IPS-18a (cell line): ENCODE measurements at regions not wholly inside any gene's neighbourhood (a gene's known extent, or its start where the extent isn't known, plus 50 kb on each side); places are given as distances from the start of the nearest gene placed in this dataset.

Experiments used
- H3K27ac ChIP-seq: one replicate; pipeline ENCODE4 v1.5.1; 2013; ENCODE audit warnings: low read length
- H3K27me3 ChIP-seq: one replicate; pipeline ENCODE4 v1.6.1; 2013; ENCODE audit warnings: mild to moderate bottlenecking, low read length; ENCODE audit not compliant: control insufficient read depth, insufficient read depth
- H3K36me3 ChIP-seq: one replicate; pipeline ENCODE4 v1.6.1; 2013; ENCODE audit warnings: low read depth, low read length; ENCODE audit not compliant: control insufficient read depth
- H3K4me1 ChIP-seq: one replicate; pipeline ENCODE4 v1.6.1; 2013; ENCODE audit warnings: low read depth, low read length; ENCODE audit not compliant: control insufficient read depth
- H3K4me3 ChIP-seq: one replicate; pipeline ENCODE4 v1.5.1; 2013; ENCODE audit warnings: low read length
- H3K9ac ChIP-seq: one replicate; pipeline ENCODE4 v1.6.1; 2013; ENCODE audit warnings: mild to moderate bottlenecking, low read length, moderate library complexity
- H3K9me3 ChIP-seq: one replicate; pipeline ENCODE4 v1.6.1; 2013; ENCODE audit warnings: low read depth, low read length; ENCODE audit not compliant: control insufficient read depth

DNA sequence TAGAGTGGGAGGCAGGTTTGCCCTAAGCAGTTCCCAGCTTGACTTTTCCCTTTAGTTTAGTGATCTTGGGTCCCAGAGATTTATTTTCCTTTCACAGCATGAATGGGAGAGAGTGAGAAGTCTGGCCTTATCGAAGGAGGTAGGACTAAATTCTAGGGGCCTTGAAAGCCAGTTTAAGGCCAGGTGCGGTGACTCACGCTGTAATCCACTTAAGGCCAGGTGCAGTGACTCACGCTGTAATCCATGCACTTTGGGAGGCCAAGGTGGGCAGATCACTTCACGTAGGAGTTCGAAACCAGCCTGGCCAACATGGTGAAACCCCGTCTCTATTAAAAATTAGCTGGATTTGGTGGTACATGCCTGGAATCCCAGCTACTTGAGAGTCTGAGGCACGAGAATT is 392.2 kb downstream of the ACTR3B start:
- Histone ChIP-seq H3K27ac (no peak overlapping the region), H3K4me1 (no peaks in the 10 kb centered on the region)

DNA sequence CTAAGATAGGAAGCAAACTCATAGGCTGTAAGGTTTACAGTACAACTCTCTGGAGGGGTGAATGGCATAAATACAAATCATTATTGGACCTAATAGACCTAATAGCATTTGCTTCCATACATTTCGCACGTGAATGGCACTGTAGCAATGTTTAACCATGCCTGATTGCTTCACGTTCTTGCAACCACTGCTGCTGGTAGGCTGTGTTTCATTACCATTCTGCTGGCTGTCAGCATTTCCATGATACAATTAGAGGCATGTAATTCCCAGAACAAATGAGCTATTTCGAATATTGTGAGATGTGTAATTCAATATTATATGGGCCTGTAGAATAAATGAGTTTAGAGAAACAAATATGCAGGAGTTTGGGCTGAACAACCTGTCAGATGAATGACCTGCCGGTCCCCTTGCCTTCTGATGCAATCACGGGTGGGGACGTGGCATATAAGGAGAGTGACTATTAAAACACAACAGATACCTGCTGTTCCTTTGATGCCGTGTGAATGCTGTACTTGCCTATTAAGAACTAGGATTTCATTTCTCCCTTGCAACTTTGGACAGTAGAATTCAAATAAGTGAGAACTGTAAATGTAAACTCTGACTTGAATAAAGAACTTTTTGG is 393.4 kb downstream of the ACTR3B start:
- H3K9me3 ChIP-seq: no peaks in the 10 kb centered on the region
- no peak overlapping the region for H3K9ac ChIP-seq
- no peaks in the 10 kb centered on the region for H3K36me3 ChIP-seq
- H3K27ac ChIP-seq: no peak overlapping the region
- no peaks in the 10 kb centered on the region for H3K27me3 ChIP-seq
- peaks cover 6% of the 10 kb centered on the region for H3K4me1 ChIP-seq
- no peak overlapping the region for H3K4me3 ChIP-seq

More for the DNA sequence above, 392.2 kb downstream of the ACTR3B start:
- Histone ChIP-seq H3K9ac (no peak overlapping the region), H3K9me3 (no peaks in the 10 kb centered on the region), H3K36me3 (no peaks in the 10 kb centered on the region), H3K27me3 (no peaks in the 10 kb centered on the region), H3K4me3 (no peak overlapping the region)

DNA sequence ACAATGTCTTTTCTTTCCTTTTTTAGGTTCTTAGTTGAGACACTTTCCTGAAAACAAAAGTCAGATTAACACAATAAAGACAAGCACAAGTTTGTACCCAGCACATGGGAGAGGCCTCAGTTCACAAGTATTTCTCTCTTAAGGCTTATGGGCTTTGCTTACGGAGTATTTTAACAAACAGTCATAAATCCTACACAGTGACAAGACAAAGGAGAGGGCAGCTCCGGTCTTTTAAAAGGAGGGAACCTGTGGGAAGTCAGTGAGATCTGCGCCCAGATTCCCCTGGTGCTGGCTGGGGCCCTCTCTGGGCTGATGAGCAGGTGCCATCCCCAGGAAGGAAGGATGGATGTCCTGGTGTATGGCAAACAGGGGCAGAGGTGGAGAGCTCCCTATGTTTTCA is 398.6 kb downstream of the ACTR3B start:
- no peak overlapping the region for H3K9ac ChIP-seq
- no peak overlapping the region for H3K4me3 ChIP-seq
- no peaks in the 10 kb centered on the region for H3K36me3 ChIP-seq
- H3K27ac ChIP-seq: no peak overlapping the region
- peaks cover 13% of the 10 kb centered on the region for H3K4me1 ChIP-seq
- no peaks in the 10 kb centered on the region for H3K27me3 ChIP-seq
- no peaks in the 10 kb centered on the region for H3K9me3 ChIP-seq

DNA sequence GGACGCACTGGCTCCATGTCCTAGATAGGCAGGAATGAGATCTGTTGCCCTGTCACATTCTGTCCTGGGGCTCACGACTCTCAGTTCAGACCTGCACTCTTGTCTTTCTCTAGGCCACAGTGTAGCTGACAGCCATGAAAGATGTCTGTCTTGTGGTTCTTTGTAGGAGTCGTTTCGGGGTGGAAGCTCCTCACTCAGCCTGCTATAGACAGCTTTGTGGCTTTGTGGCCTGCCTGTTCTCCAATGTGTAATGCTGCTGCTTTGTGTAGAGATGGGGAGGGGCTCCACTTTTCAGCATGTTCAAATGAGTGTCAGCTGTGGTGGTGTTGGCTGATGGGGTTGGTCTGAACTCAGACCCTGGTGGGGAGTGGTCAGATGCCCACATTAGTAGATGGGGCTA is 410.7 kb downstream of the ACTR3B start:
- Histone ChIP-seq H3K9ac (no peak overlapping the region), H3K9me3 (no peaks in the 10 kb centered on the region), H3K4me1 (no peaks in the 10 kb centered on the region), H3K27me3 (no peaks in the 10 kb centered on the region), H3K36me3 (no peaks in the 10 kb centered on the region), H3K4me3 (no peak overlapping the region), H3K27ac (no peak overlapping the region)

DNA sequence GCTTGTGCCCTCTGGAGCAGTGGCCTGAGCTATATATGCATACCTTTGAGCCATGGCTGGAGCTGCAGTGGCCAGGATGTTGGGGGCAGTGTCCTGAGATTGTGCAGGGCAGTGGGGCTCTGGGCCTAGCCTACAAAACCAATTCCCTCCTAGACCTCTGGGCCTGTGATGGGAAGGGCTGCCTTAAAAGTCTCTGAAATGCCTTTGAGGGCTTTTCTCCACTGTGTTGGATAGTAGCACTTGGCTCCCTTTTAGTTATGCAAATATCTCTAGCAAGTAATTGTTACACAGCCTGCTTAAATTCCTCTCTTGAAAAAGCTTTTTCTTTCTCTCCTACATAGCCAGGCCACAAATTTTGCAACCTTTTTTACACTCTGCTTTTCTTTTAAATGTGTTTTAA is 426.4 kb downstream of the ACTR3B start:
- Histone ChIP-seq H3K4me3 (no peak overlapping the region), H3K27ac (no peak overlapping the region), H3K9me3 (no peaks in the 10 kb centered on the region), H3K36me3 (no peaks in the 10 kb centered on the region), H3K27me3 (no peaks in the 10 kb centered on the region), H3K9ac (no peak overlapping the region), H3K4me1 (no peaks in the 10 kb centered on the region)

DNA sequence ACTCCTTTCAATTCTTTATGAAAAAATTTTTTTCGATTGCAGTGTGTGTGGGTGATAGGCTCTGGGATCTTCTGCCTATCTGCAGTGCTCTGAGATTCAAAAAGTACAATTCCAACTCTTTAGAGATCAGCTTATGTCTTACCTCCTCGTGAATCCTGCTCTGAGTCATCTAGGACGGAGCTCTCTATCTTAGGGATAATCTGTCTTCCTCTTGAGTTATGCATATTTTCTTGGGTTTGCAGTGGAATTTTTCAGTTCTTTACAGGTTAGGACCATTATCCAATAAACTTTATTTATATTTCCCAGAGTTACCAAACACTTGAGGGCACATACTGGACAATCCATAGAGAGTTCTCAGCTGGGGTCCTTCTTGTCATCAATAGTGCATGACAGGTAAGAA is 428.6 kb downstream of the ACTR3B start:
- Histone ChIP-seq H3K27ac (no peak overlapping the region), H3K27me3 (no peaks in the 10 kb centered on the region), H3K36me3 (no peaks in the 10 kb centered on the region), H3K4me3 (no peak overlapping the region), H3K9ac (no peak overlapping the region), H3K4me1 (no peaks in the 10 kb centered on the region), H3K9me3 (no peaks in the 10 kb centered on the region)

DNA sequence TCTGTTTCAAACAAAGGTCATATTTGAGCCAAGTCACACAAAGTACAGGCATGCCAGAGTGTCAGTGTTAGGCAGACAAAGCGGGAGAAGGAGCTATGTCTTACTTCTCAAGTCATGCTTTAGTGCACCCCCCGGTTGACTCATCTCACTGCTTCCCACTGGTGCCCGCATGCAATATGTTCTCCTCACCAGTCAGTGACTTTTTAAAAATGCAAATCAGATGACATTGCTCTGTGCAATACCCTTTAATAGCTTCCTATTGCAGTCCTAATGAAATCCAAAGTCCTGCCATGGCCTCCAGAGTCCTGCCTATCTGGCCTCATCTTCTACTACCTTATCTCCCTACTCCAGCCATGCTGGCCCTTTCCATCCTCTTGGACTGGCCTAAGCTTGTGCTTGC is 429.1 kb downstream of the ACTR3B start:
- Histone ChIP-seq H3K36me3 (no peaks in the 10 kb centered on the region), H3K27me3 (no peaks in the 10 kb centered on the region), H3K27ac (no peak overlapping the region), H3K9ac (no peak overlapping the region), H3K4me1 (no peaks in the 10 kb centered on the region), H3K9me3 (no peaks in the 10 kb centered on the region), H3K4me3 (no peak overlapping the region)

DNA sequence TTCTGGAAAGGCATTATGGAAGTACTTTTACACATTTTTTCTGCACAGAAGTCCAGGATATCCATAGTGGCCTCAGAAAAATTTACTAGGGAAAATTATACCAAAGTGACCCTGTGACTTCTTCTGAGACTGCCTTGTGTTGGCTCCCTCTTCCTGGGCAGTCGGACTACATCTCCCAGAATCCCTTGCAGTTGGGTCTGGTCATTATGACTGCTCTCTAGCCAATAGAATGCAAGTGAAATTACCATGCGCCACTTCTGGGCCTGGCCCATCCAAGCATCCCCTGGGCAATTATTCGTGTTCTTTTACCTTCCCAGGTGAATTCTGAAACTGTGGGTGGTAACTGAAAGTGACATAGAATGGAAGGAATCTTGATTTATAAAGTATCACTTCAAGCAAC is 430.9 kb downstream of the ACTR3B start:
- no peaks in the 10 kb centered on the region for H3K36me3 ChIP-seq
- no peaks in the 10 kb centered on the region for H3K27me3 ChIP-seq
- H3K9me3 ChIP-seq: no peaks in the 10 kb centered on the region
- no peak overlapping the region for H3K4me3 ChIP-seq
- H3K27ac ChIP-seq: no peak overlapping the region
- no peaks in the 10 kb centered on the region for H3K4me1 ChIP-seq
- H3K9ac ChIP-seq: no peak overlapping the region

DNA sequence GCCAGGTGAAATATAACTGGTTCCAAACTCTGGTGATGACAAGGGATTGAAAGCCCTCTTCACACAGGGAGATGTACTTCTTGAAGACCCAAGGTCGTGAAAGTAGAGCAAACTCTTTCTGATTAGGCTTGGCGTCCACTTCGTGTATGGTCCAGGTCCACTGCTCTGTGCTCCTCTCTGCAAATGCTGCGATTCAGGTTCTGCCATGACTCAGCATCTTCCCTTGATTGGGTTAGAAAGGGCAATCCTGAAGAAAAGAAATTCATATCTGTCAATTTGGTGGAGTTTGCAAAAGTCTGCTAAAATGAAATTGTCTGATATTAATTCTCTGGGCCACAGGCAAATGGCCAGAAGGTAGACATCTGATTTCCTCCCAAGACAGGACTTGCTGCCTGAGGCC is 431.4 kb downstream of the ACTR3B start:
- no peaks in the 10 kb centered on the region for H3K27me3 ChIP-seq
- H3K4me1 ChIP-seq: no peaks in the 10 kb centered on the region
- H3K9me3 ChIP-seq: no peaks in the 10 kb centered on the region
- no peaks in the 10 kb centered on the region for H3K36me3 ChIP-seq
- no peak overlapping the region for H3K9ac ChIP-seq
- no peak overlapping the region for H3K27ac ChIP-seq
- H3K4me3 ChIP-seq: no peak overlapping the region

DNA sequence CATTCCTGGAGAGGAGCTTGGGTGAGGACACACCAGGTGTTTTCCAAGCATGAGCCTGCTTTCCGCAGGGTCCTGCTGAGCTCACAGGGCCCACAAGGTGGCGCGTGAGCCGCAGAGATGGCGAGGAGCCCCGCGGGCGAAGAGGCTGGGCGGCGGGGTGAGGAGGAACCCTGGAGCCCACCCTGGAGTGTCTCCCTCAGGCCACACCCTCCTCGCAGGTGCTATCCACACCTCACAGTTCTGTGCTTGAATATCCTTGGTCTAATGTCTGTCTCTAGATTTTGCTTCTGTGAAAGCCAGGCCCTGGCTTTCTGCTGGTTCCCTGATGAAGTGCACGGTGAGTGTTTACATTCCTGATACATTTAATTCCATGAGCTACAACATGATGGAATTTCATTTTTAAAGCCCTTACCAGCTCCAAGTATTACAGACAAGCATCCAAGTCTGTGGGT is 433.6 kb downstream of the ACTR3B start:
- no peak overlapping the region for H3K4me3 ChIP-seq
- H3K9me3 ChIP-seq: no peaks in the 10 kb centered on the region
- no peak overlapping the region for H3K9ac ChIP-seq
- H3K27me3 ChIP-seq: no peaks in the 10 kb centered on the region
- H3K4me1 ChIP-seq: no peaks in the 10 kb centered on the region
- H3K36me3 ChIP-seq: no peaks in the 10 kb centered on the region
- no peak overlapping the region for H3K27ac ChIP-seq

DNA sequence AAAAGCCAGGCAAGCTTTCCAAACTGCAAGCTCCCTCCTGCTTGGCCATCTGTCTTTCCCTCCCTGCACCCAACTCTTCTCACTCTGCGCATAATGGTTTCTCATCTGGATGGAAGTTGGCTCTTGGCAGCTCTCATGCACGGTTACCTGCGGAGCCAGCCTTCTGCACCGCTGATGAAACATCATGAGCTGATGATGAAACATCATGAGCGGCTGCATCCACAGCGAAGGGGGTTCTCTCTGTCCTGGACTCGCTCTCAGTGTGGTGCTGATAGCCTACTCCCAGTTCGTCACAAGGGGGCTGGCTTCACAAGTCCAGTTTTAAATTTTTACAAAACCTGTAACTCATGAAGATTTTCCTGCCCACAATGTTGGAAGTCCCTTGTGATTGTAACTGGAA is 457.5 kb downstream of the ACTR3B start:
- no peak overlapping the region for H3K4me3 ChIP-seq
- no peaks in the 10 kb centered on the region for H3K4me1 ChIP-seq
- no peaks in the 10 kb centered on the region for H3K36me3 ChIP-seq
- H3K27ac ChIP-seq: no peak overlapping the region
- H3K9ac ChIP-seq: no peak overlapping the region
- peaks cover 21% of the 10 kb centered on the region for H3K9me3 ChIP-seq
- H3K27me3 ChIP-seq: no peaks in the 10 kb centered on the region

DNA sequence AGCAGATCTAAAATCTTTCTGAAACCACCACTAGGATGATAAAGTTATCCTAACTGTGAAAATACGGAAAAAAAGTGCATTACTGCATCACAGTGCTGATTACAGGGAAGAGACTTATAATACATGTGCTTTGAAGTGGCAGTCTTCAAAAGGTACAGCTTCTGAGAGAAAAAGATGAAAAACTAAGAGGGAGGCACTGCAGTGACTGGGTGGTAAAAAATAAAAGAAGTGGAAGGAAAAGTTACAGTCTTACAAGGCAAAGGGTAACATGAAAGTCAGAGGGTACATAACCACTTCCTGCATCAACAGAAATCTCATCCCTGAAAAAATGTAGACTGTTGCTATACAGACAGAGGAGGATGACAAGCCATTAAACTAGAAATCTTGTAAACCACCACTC is 465.3 kb downstream of the ACTR3B start:
- H3K4me1 ChIP-seq: no peaks in the 10 kb centered on the region
- no peak overlapping the region for H3K27ac ChIP-seq
- peaks cover 10% of the 10 kb centered on the region for H3K9me3 ChIP-seq
- no peak overlapping the region for H3K4me3 ChIP-seq
- no peaks in the 10 kb centered on the region for H3K27me3 ChIP-seq
- H3K36me3 ChIP-seq: no peaks in the 10 kb centered on the region
- no peak overlapping the region for H3K9ac ChIP-seq
